T-helper 1 cell treated with Interleukin-12 subunit alpha and Interleukin-12 subunit beta and Interleukin-4 antibody, amounts not matched to agents 30 μg/mL and 1 μg/mL, for 36 hours (primary cell): ENCODE measurements at regions not wholly inside any gene's neighbourhood (a gene's known extent, or its start where the extent isn't known, plus 50 kb on each side); places are given as distances from the start of the nearest gene placed in this dataset.

Experiments
- H3K27ac Mint-ChIP-seq: one replicate; pipeline ENCODE4 v1.8.0; 2021; ENCODE audit warnings: mild to moderate bottlenecking, mixed read lengths
- H3K27me3 Mint-ChIP-seq: one replicate; pipeline ENCODE4 v1.8.0; 2021; ENCODE audit warnings: low read depth, mixed read lengths
- H3K36me3 Mint-ChIP-seq: one replicate; pipeline ENCODE4 v1.8.0; 2021; ENCODE audit warnings: low read depth, mixed read lengths
- H3K4me1 Mint-ChIP-seq: one replicate; pipeline ENCODE4 v1.8.0; 2021; ENCODE audit warnings: low read depth, mixed read lengths
- H3K4me3 Mint-ChIP-seq: one replicate; pipeline ENCODE4 v1.8.0; 2021; ENCODE audit warnings: mild to moderate bottlenecking, moderate library complexity, mixed read lengths
- H3K9me3 Mint-ChIP-seq: one replicate; pipeline ENCODE4 v1.8.0; 2021; ENCODE audit warnings: mixed read lengths

- H3K27ac Mint-ChIP-seq: no peak overlapping the region
- H3K9me3 Mint-ChIP-seq: peaks cover 44% of the 10 kb centered on the region
Observed at GRCh38 chr6:39995633-39996032, 61.4 kb upstream of the MOCS1 start.

GRCh38 chr6:39992861-39993622 is 58.8 kb upstream of the MOCS1 start:
- Mint-ChIP-seq H3K27me3 (no peaks in the 10 kb centered on the region), H3K36me3 (no peaks in the 10 kb centered on the region), H3K9me3 (peaks cover 23% of the 10 kb centered on the region), H3K4me3 (no peak overlapping the region), H3K4me1 (no peaks in the 10 kb centered on the region), H3K27ac (no peak overlapping the region)

More at GRCh38 chr6:39995633-39996032, 61.4 kb upstream of the MOCS1 start:
- H3K4me3 Mint-ChIP-seq: no peak overlapping the region
- H3K4me1 Mint-ChIP-seq: no peaks in the 10 kb centered on the region
- no peaks in the 10 kb centered on the region for H3K27me3 Mint-ChIP-seq
- no peaks in the 10 kb centered on the region for H3K36me3 Mint-ChIP-seq
